Tibial nerve (tissue), 3 donors: ENCODE measurements at regions not wholly inside any gene's neighbourhood (a gene's known extent, or its start where the extent isn't known, plus 50 kb on each side); places are given as distances from the start of the nearest gene placed in this dataset.

Experiments used
- CTCF ChIP-seq, 5 experiments: fragments of 200-600 bp in 3 of 5; fragments of 450-650 bp in 2 of 5; sonication (generic) in 3 of 5; IDR thresholded peaks; one replicate each; pipeline ENCODE4 v1.5.1; 2016 to 2019; ENCODE audit warnings: antibody characterized with exemption in 5 of 5, mild to moderate bottlenecking in 3 of 5, moderate library complexity in 2 of 5
- POLR2A ChIP-seq, 2 donors: fragments of 450-650 bp; IDR thresholded peaks; one replicate each; pipeline ENCODE4 v1.6.1; 2017; ENCODE audit warnings: antibody characterized with exemption in 2 of 2, mild to moderate bottlenecking in 2 of 2, moderate library complexity in 2 of 2

GRCh38 chr7:19617901-19618300 lies 90.9 kb downstream of the POLR1F start:
- TF ChIP-seq POLR2A (IDR thresholded peaks at IDR 0.05) (no peak), CTCF (IDR thresholded peaks at IDR 0.05) (no peak)
